ENCODE measurements at regions not wholly inside any gene's neighbourhood (a gene's known extent, or its start where the extent isn't known, plus 50 kb on each side); places are given as distances from the start of the nearest gene placed in this dataset.

- Histone ChIP-seq H3K9ac (ENCODE audit: low read depth, low read length, poor library complexity, severe bottlenecking) (no peak overlapping the region), H3K27me3 (ENCODE audit: insufficient read depth, low read length, poor library complexity, severe bottlenecking) (no peaks in the 10 kb centered on the region)
These were observed 219.5 kb downstream of the PAPSS1 start for GRCh38 chr4:107500551-107500950.

GRCh38 chr4:107497054-107497453 is 223.0 kb downstream of the PAPSS1 start:
- Histone ChIP-seq H2AFZ (ENCODE audit: low read length) (no peak overlapping the region), H3K9ac (ENCODE audit: low read depth, low read length, poor library complexity, severe bottlenecking) (no peak overlapping the region), H3K4me1 (ENCODE audit: insufficient read depth, low read length, poor library complexity, severe bottlenecking) (no peaks in the 10 kb centered on the region), H4K20me1 (ENCODE audit: insufficient read depth, low read length, poor library complexity, severe bottlenecking) (no peaks in the 10 kb centered on the region), H3K4me3 (ENCODE audit: low read length, poor library complexity, severe bottlenecking) (no peak overlapping the region), H3K36me3 (ENCODE audit: insufficient read depth, low read length) (no peaks in the 10 kb centered on the region), H3K4me2 (ENCODE audit: low read depth, low read length, poor library complexity, severe bottlenecking) (no peak overlapping the region), H3K9me3 (ENCODE audit: insufficient read depth, low read depth, low read length) (no peaks in the 10 kb centered on the region), H3K9me2 (replicated peaks; ENCODE audit: low read depth, low read length) (no peaks in the 10 kb centered on the region), H3K27me3 (ENCODE audit: insufficient read depth, low read length, poor library complexity, severe bottlenecking) (no peaks in the 10 kb centered on the region), H3K79me2 (ENCODE audit: insufficient read depth, low read length) (no peaks in the 10 kb centered on the region), H3F3A (ENCODE audit: low read depth) (no peaks in the 10 kb centered on the region)
- TF ChIP-seq EZH2phosphoT487 (IDR thresholded peaks at IDR 0.05; ENCODE audit: borderline replicate concordance): no peak
- TF ChIP-seq CTCF (conservative IDR thresholded peaks at IDR 0.05; ENCODE audit: low read length): no peak

More at GRCh38 chr4:107500551-107500950, 219.5 kb downstream of the PAPSS1 start:
- Histone ChIP-seq H3K4me3 (ENCODE audit: low read length, poor library complexity, severe bottlenecking) (no peak overlapping the region), H3K9me3 (ENCODE audit: insufficient read depth, low read depth, low read length) (no peaks in the 10 kb centered on the region), H3K36me3 (ENCODE audit: insufficient read depth, low read length) (no peaks in the 10 kb centered on the region), H2AFZ (ENCODE audit: low read length) (no peak overlapping the region), H3K4me1 (ENCODE audit: insufficient read depth, low read length, poor library complexity, severe bottlenecking) (no peaks in the 10 kb centered on the region), H3F3A (ENCODE audit: low read depth) (no peaks in the 10 kb centered on the region), H3K9me2 (replicated peaks; ENCODE audit: low read depth, low read length) (no peaks in the 10 kb centered on the region), H3K79me2 (ENCODE audit: insufficient read depth, low read length) (no peaks in the 10 kb centered on the region), H4K20me1 (ENCODE audit: insufficient read depth, low read length, poor library complexity, severe bottlenecking) (no peaks in the 10 kb centered on the region), H3K4me2 (ENCODE audit: low read depth, low read length, poor library complexity, severe bottlenecking) (no peak overlapping the region)
- TF ChIP-seq CTCF (conservative IDR thresholded peaks at IDR 0.05; ENCODE audit: low read length) (no peak), EZH2phosphoT487 (IDR thresholded peaks at IDR 0.05; ENCODE audit: borderline replicate concordance) (no peak)

DNA sequence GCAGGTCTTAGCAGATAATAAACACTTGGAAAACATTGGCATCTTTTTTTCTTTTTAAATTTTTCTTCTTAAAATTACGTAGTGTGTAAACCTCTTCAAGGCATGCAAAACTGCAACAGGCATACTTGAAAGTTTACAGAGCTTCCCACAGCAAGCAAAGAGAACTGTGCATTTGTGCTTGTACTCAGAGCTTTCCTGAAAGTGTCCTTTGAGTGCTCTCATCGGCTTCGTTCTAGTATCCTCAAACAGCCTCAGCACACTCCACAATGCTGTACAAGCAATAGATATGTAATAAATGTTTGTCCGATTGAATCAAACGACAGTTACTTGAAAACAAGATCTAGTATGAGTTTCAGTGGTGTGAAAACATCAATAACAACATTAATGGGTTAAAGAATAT is 227.5 kb downstream of the PAPSS1 start:
- no peak overlapping the region for H3K4me2 ChIP-seq (ENCODE audit: low read depth, low read length, poor library complexity, severe bottlenecking)
- no peak for TF ChIP-seq CTCF (conservative IDR thresholded peaks at IDR 0.05; ENCODE audit: low read length)
- TF ChIP-seq EZH2phosphoT487 (IDR thresholded peaks at IDR 0.05; ENCODE audit: borderline replicate concordance): no peak
- H3F3A ChIP-seq (ENCODE audit: low read depth): no peaks in the 10 kb centered on the region
- no peaks in the 10 kb centered on the region for H3K27me3 ChIP-seq (ENCODE audit: insufficient read depth, low read length, poor library complexity, severe bottlenecking)
- no peaks in the 10 kb centered on the region for H3K4me1 ChIP-seq (ENCODE audit: insufficient read depth, low read length, poor library complexity, severe bottlenecking)
- no peaks in the 10 kb centered on the region for H4K20me1 ChIP-seq (ENCODE audit: insufficient read depth, low read length, poor library complexity, severe bottlenecking)
- H3K9ac ChIP-seq (ENCODE audit: low read depth, low read length, poor library complexity, severe bottlenecking): no peak overlapping the region
- no peak overlapping the region for H2AFZ ChIP-seq (ENCODE audit: low read length)
- H3K4me3 ChIP-seq (ENCODE audit: low read length, poor library complexity, severe bottlenecking): no peak overlapping the region
- no peaks in the 10 kb centered on the region for H3K9me3 ChIP-seq (ENCODE audit: insufficient read depth, low read depth, low read length)
- no peaks in the 10 kb centered on the region for H3K36me3 ChIP-seq (ENCODE audit: insufficient read depth, low read length)
- H3K9me2 ChIP-seq (replicated peaks; ENCODE audit: low read depth, low read length): no peaks in the 10 kb centered on the region
- no peaks in the 10 kb centered on the region for H3K79me2 ChIP-seq (ENCODE audit: insufficient read depth, low read length)

Measured in Loucy (cell line).